Smooth muscle cell (in vitro differentiated cells): ENCODE measurements at regions not wholly inside any gene's neighbourhood (a gene's known extent, or its start where the extent isn't known, plus 50 kb on each side); places are given as distances from the start of the nearest gene placed in this dataset.

Experiments used
- DNase-seq: peaks from one replicate; lab custom pipeline; 2025; ENCODE audit not compliant: unreplicated experiment; lab: John Stamatoyannopoulos, UW
- H2AFZ ChIP-seq: fragments of 200-600 bp; sonication (generic); 2 replicates; pipeline ENCODE4 v1.6.0; 2016; ENCODE audit warnings: antibody characterized with exemption, low read depth, mild to moderate bottlenecking
- H3F3A ChIP-seq: fragments of 200-600 bp; sonication (generic); 2 replicates; pipeline ENCODE4 v1.6.0; 2017; ENCODE audit warnings: antibody characterized with exemption, low read depth
- H3K27ac ChIP-seq: fragments of 200-600 bp; sonication (generic); 2 replicates; pipeline ENCODE4 v1.5.1; 2016; ENCODE audit warnings: low read depth, mild to moderate bottlenecking
- H3K27me3 ChIP-seq: fragments of 200-600 bp; sonication (generic); 2 replicates; pipeline ENCODE4 v1.6.1; 2016; ENCODE audit warnings: low read depth, mild to moderate bottlenecking
- H3K36me3 ChIP-seq: fragments of 200-600 bp; sonication (generic); 2 replicates; pipeline ENCODE4 v1.5.1; 2016; ENCODE audit warnings: low read depth
- H3K4me1 ChIP-seq: fragments of 200-600 bp; sonication (generic); 2 replicates; pipeline ENCODE4 v1.5.1; 2016; ENCODE audit warnings: low read depth
- H3K4me2 ChIP-seq: fragments of 200-600 bp; sonication (generic); 2 replicates; pipeline ENCODE4 v1.6.0; 2016; ENCODE audit warnings: mild to moderate bottlenecking
- H3K4me3 ChIP-seq: fragments of 200-600 bp; sonication (generic); 2 replicates; pipeline ENCODE4 v1.5.1; 2016; ENCODE audit warnings: mild to moderate bottlenecking
- H3K79me2 ChIP-seq: fragments of 200-600 bp; sonication (generic); 2 replicates; pipeline ENCODE4 v1.6.0; 2016; ENCODE audit warnings: low read depth, mild to moderate bottlenecking
- H3K9ac ChIP-seq: fragments of 200-600 bp; sonication (generic); 2 replicates; pipeline ENCODE4 v1.6.0; 2016; ENCODE audit warnings: low read depth
- H3K9me3 ChIP-seq: fragments of 200-600 bp; sonication (generic); replicated peaks from 2 replicates; pipeline ENCODE4 v1.5.1; 2016; ENCODE audit warnings: low read depth
- H4K20me1 ChIP-seq: fragments of 200-600 bp; sonication (generic); 2 replicates; pipeline ENCODE4 v1.6.0; 2016; ENCODE audit warnings: low read depth
- WGBS: methylation state at CpG from one replicate; pipeline ENCODE4 v1.1.7; 2016; ENCODE audit warnings: low lambda C conversion rate; 5-methylcytosine and 5-hydroxymethylcytosine counted together
- TF ChIP-seq, protein P1 (sequence below): fragments of 200-600 bp; sonication (generic); IDR thresholded peaks from 2 replicates; pipeline ENCODE4 v1.5.1; 2017; ENCODE audit warnings: borderline replicate concordance, mild to moderate bottlenecking, antibody characterized with exemption; ENCODE audit not compliant: insufficient read depth, poor library complexity, severe bottlenecking

GRCh38 chr1:81387446-81387845 lies 413.3 kb upstream of the ADGRL2 start:
- H3K9ac ChIP-seq: no peak overlapping the region
- no peaks in the 10 kb centered on the region for H3K27me3 ChIP-seq
- no peak overlapping the region for H3K4me3 ChIP-seq
- H3K36me3 ChIP-seq: no peaks in the 10 kb centered on the region
- H3F3A ChIP-seq: no peaks in the 10 kb centered on the region
- H3K4me2 ChIP-seq: no peak overlapping the region
- no peak overlapping the region for H3K27ac ChIP-seq
- H3K4me1 ChIP-seq: peaks cover 3% of the 10 kb centered on the region
- no peaks in the 10 kb centered on the region for H4K20me1 ChIP-seq
- H2AFZ ChIP-seq: no peak overlapping the region
- WGBS: 92% methylated on average over 4 of the region's 4 CpGs
- no peaks in the 10 kb centered on the region for H3K9me3 ChIP-seq
- H3K79me2 ChIP-seq: no peaks in the 10 kb centered on the region
- DNase-seq: no peak
- TF ChIP-seq, protein P1, sequence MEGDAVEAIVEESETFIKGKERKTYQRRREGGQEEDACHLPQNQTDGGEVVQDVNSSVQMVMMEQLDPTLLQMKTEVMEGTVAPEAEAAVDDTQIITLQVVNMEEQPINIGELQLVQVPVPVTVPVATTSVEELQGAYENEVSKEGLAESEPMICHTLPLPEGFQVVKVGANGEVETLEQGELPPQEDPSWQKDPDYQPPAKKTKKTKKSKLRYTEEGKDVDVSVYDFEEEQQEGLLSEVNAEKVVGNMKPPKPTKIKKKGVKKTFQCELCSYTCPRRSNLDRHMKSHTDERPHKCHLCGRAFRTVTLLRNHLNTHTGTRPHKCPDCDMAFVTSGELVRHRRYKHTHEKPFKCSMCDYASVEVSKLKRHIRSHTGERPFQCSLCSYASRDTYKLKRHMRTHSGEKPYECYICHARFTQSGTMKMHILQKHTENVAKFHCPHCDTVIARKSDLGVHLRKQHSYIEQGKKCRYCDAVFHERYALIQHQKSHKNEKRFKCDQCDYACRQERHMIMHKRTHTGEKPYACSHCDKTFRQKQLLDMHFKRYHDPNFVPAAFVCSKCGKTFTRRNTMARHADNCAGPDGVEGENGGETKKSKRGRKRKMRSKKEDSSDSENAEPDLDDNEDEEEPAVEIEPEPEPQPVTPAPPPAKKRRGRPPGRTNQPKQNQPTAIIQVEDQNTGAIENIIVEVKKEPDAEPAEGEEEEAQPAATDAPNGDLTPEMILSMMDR: no peak

DNA sequence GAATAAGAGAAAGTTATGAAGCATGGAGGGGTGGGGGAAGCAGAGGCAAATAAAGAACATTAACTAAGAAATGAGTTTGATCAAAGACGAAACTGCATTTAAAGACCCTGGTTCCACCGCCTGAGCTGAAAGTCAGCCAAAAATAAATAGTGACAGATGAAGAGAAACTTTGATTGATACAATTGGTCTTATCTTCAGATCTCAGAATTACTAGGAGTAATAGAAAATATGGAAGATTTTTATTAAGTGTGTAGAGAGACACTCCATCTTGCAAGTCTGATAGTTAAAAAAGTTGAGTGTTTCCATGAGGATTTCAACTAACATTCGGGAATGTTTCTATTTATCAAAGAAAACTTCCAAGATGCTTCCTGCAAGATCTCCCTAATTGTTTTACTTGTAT lies 418.2 kb upstream of the ADGRL2 start:
- Histone ChIP-seq H2AFZ (no peak overlapping the region), H3K4me2 (no peak overlapping the region), H3K27ac (no peak overlapping the region), H3K79me2 (no peaks in the 10 kb centered on the region), H3K36me3 (no peaks in the 10 kb centered on the region), H4K20me1 (no peaks in the 10 kb centered on the region), H3F3A (no peaks in the 10 kb centered on the region), H3K4me1 (no peaks in the 10 kb centered on the region), H3K9me3 (no peaks in the 10 kb centered on the region), H3K4me3 (no peak overlapping the region), H3K9ac (no peak overlapping the region), H3K27me3 (no peaks in the 10 kb centered on the region)
- TF ChIP-seq, protein P1: no peak
- no peak for DNase-seq
- WGBS: 96% methylated on average over 3 of the region's 3 CpGs

GRCh38 chr1:81381881-81382280 lies 418.9 kb upstream of the ADGRL2 start:
- H3K27ac ChIP-seq: no peak overlapping the region
- no peak overlapping the region for H3K9ac ChIP-seq
- H3K4me3 ChIP-seq: no peak overlapping the region
- H3K4me1 ChIP-seq: no peaks in the 10 kb centered on the region
- no peaks in the 10 kb centered on the region for H4K20me1 ChIP-seq
- no peaks in the 10 kb centered on the region for H3F3A ChIP-seq
- H3K9me3 ChIP-seq: no peaks in the 10 kb centered on the region
- no peak for DNase-seq
- no peaks in the 10 kb centered on the region for H3K27me3 ChIP-seq
- 94% methylated on average over 5 of the region's 5 CpGs for WGBS
- no peaks in the 10 kb centered on the region for H3K36me3 ChIP-seq
- no peak overlapping the region for H3K4me2 ChIP-seq
- TF ChIP-seq, protein P1: no peak
- H3K79me2 ChIP-seq: no peaks in the 10 kb centered on the region
- H2AFZ ChIP-seq: no peak overlapping the region

DNA sequence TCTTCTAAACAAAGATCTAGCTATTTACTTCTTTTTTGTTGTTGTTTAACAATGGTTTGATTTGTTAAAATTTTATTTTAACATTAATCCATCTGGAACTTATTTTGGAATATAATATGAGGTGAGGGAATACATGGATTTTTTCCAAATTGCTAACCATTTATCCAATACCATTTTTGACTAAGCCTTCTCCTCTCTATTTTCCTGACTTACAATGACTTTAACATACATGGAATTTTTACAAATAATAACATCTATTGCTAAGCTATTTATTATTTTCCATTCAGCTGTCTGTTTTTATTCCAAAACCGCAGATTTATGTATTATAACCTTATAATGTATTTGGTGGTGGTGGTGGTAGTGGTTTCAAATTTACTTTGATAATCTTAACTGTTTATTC lies 420.3 kb upstream of the ADGRL2 start:
- Histone ChIP-seq H3K36me3 (no peaks in the 10 kb centered on the region), H3K4me1 (no peaks in the 10 kb centered on the region), H2AFZ (no peak overlapping the region), H3K27me3 (no peaks in the 10 kb centered on the region), H4K20me1 (no peaks in the 10 kb centered on the region), H3K9ac (no peak overlapping the region), H3K9me3 (no peaks in the 10 kb centered on the region), H3K4me2 (no peak overlapping the region), H3K79me2 (no peaks in the 10 kb centered on the region), H3K27ac (no peak overlapping the region), H3K4me3 (no peak overlapping the region), H3F3A (no peaks in the 10 kb centered on the region)
- TF ChIP-seq, protein P1: no peak
- no peak for DNase-seq
- WGBS: 94% methylated on average over 1 of the region's 1 CpG
